Naive thymus-derived CD4-positive, alpha-beta T cell (primary cell): ENCODE measurements at regions not wholly inside any gene's neighbourhood (a gene's known extent, or its start where the extent isn't known, plus 50 kb on each side); places are given as distances from the start of the nearest gene placed in this dataset.
A peak's percentile ranks its signal among the peaks of the same experiment; 100 is the strongest.

Experiments used
- ATAC-seq: fragments of 150-1000 bp; cut with Tn5 transposase; 2 replicates; pipeline ENCODE4 v1.10.0; 2021; ENCODE audit warnings: mild to moderate bottlenecking, moderate library complexity
- CTCF ChIA-PET: fragments of 350-600 bp; sonication (Branson Sonifier 250); formaldehyde crosslinking; loops from one replicate; lab custom pipeline; 2021; ENCODE audit warnings: antibody characterized with exemption; lab: Charles Lee
- POLR2A ChIA-PET: fragments of 350-600 bp; sonication (Branson Sonifier 250); formaldehyde crosslinking; loops from one replicate; lab custom pipeline; 2021; ENCODE audit warnings: antibody characterized with exemption, inconsistent platforms; lab: Charles Lee
- DNase-seq, 9 donors: peaks; one replicate each; pipeline versions ENCODE4 v3.0.0 to v3.0.0-alpha.2; 2020 to 2022; ENCODE audit warnings: mixed read lengths in 1 of 9
- H3K27ac ChIP-seq: one replicate; pipeline ENCODE4 v1.7.0; 2013; ENCODE audit warnings: mild to moderate bottlenecking, low read depth, low read length, moderate library complexity
- H3K27me3 ChIP-seq, 2 donors: one replicate each; pipeline ENCODE4 v1.7.0; 2013; ENCODE audit warnings: low read length in 2 of 2, mild to moderate bottlenecking in 2 of 2, moderate library complexity in 2 of 2; ENCODE audit not compliant: control insufficient read depth in 2 of 2, insufficient read depth in 2 of 2
- H3K36me3 ChIP-seq, 3 experiments: 1 replicate in 2 of 3; 2 replicates in 1 of 3; pipeline ENCODE4 v1.7.0; 2013; ENCODE audit warnings: low read length in 3 of 3, mild to moderate bottlenecking in 3 of 3, moderate library complexity in 1 of 3; ENCODE audit not compliant: insufficient read depth in 3 of 3, control insufficient read depth in 2 of 3
- H3K4me1 ChIP-seq, 2 donors: one replicate each; pipeline ENCODE4 v1.7.0; 2013; ENCODE audit warnings: low read length in 2 of 2, mild to moderate bottlenecking in 2 of 2, moderate library complexity in 1 of 2; ENCODE audit not compliant: control insufficient read depth in 2 of 2, insufficient read depth in 2 of 2
- H3K4me3 ChIP-seq: 2 replicates; pipeline ENCODE4 v1.7.0; 2013; ENCODE audit warnings: mild to moderate bottlenecking, low read length
- H3K9me3 ChIP-seq, 3 experiments: 1 replicate in 2 of 3; 2 replicates in 1 of 3; pipeline ENCODE4 v1.7.0; 2013; ENCODE audit warnings: low read length in 3 of 3; ENCODE audit not compliant: control insufficient read depth in 2 of 3
- H3K27ac Mint-ChIP-seq, 9 donors: one replicate each; pipeline ENCODE4 v1.8.0; 2020 to 2022; ENCODE audit warnings: mixed read lengths in 9 of 9, mild to moderate bottlenecking in 8 of 9, moderate library complexity in 5 of 9, inconsistent platforms in 2 of 9
- H3K27me3 Mint-ChIP-seq, 5 donors: one replicate each; pipeline ENCODE4 v1.8.0; 2021 to 2022; ENCODE audit warnings: mixed read lengths in 5 of 5, mild to moderate bottlenecking in 1 of 5
- H3K36me3 Mint-ChIP-seq, 5 donors: one replicate each; pipeline ENCODE4 v1.8.0; 2020 to 2022; ENCODE audit warnings: mixed read lengths in 5 of 5, mild to moderate bottlenecking in 3 of 5, inconsistent platforms in 1 of 5
- H3K4me1 Mint-ChIP-seq, 7 donors: one replicate each; pipeline ENCODE4 v1.8.0; 2020 to 2022; ENCODE audit warnings: mixed read lengths in 7 of 7, mild to moderate bottlenecking in 3 of 7, inconsistent platforms in 1 of 7
- H3K4me3 Mint-ChIP-seq, 10 donors: one replicate each; pipeline ENCODE4 v1.8.0; 2020 to 2022; ENCODE audit warnings: mild to moderate bottlenecking in 10 of 10, mixed read lengths in 10 of 10, moderate library complexity in 6 of 10, inconsistent platforms in 2 of 10
- H3K9me3 Mint-ChIP-seq, 11 donors: one replicate each; pipeline ENCODE4 v1.8.0; 2020 to 2022; ENCODE audit warnings: mixed read lengths in 11 of 11, mild to moderate bottlenecking in 4 of 11, inconsistent platforms in 1 of 11, moderate library complexity in 1 of 11
- intact Hi-C, 2 donors: fragments of 100-400 bp; cut with micrococcal nuclease; formaldehyde crosslinking; loops; one replicate each; pipeline ENCODE4 v1.15.1; 2023

DNA sequence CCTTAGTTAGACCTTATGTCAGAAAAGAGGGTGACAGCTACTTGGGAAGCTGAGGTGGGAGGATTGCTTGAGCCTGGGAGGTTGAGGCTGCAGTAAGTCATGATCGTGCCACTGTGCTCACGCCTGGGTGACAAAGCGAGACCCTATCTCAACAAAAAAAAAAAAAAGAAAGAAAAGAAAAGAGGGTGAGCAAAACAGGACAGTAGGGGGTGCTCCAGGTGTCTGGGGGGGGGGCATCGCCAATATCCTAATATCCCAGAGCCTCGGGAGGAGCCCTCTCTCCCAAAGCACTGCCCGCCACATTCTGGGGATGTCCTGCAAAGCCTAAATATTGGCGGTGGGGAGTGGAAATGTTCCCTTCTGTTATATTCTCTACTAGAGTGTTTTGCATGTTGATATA lies 120.9 kb upstream of the TBL1X start:
- Histone ChIP-seq H3K9me3 (no peaks in the 10 kb centered on the region), H3K4me3 (no peak overlapping the region), H3K27me3 (no peaks in the 10 kb centered on the region), H3K27ac (no peak overlapping the region), H3K36me3 (no peaks in the 10 kb centered on the region), H3K4me1 (peaks cover 9 to 20% of the 10 kb centered on the region in 2 donors)
- Mint-ChIP-seq H3K36me3 (no peaks in the 10 kb centered on the region), H3K4me1 (peaks cover 1 to 41% (median 26%) of the 10 kb centered on the region in 7 donors), H3K27me3 (no peaks in the 10 kb centered on the region), H3K4me3 (peak overlapping the region in 1 of 10 donors; percentile 12), H3K9me3 (peaks cover 0 to 4% (median 0%) of the 10 kb centered on the region in 11 donors), H3K27ac (peak overlapping the region in 4 of 9 donors; percentile 43 to 76 (median 50))
- ChIA-PET CTCF (no interaction called here), POLR2A (interaction anchor here (4.9 kb wide), 1 partner anchor 119 kb away, joined by 33 read pairs; no protein-coding TSS in a partner anchor)
- intact Hi-C loops, result loop anchor here (2.0 to 10.0 kb wide), 6 partner anchors 177 to 1768 kb away; partner anchors contain the start of gene HCCS (in 1 of the 2)
- no peak for DNase-seq
- no peak for ATAC-seq

DNA sequence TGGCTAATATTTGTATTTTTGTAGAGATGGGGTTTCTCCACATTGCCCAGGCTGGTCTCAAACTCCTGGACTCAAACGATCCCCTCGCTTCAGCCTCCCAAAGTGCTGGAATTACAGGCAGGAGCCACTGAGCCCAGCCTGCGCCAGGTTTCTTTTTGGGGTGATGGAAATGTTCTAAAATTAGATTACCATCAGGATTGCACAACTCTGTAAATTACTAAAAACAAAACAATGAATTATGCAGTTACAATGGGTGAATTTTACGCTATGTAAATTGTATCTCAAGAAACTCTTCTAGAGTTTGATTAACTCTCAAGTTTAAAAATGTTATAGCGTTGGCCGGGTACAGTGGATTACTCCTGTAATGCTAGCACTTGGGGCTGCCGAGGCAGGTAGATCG lies 118.9 kb upstream of the TBL1X start:
- H3K4me3 ChIP-seq, result no peak overlapping the region
- POLR2A ChIA-PET, result no interaction called here
- Mint-ChIP-seq H3K4me3 (no peak overlapping the region), H3K4me1 (peaks cover 0 to 24% (median 14%) of the 10 kb centered on the region in 7 donors), H3K36me3 (no peaks in the 10 kb centered on the region), H3K9me3 (peaks cover 0 to 4% (median 0%) of the 10 kb centered on the region in 11 donors), H3K27ac (peak overlapping the region in 2 of 9 donors; percentile 12 to 21), H3K27me3 (no peaks in the 10 kb centered on the region)
- H3K9me3 ChIP-seq, result no peaks in the 10 kb centered on the region
- no peak for DNase-seq
- H3K36me3 ChIP-seq, result no peaks in the 10 kb centered on the region
- no peak for ATAC-seq
- CTCF ChIA-PET, result no interaction called here
- intact Hi-C loops, result loop anchor here in 1 of 2 donors (10.0 kb wide), 1 partner anchor 769 kb away; no protein-coding TSS in a partner anchor
- H3K4me1 ChIP-seq, result peaks cover 1 to 4% of the 10 kb centered on the region in 2 donors
- H3K27me3 ChIP-seq, result no peaks in the 10 kb centered on the region
- no peak overlapping the region for H3K27ac ChIP-seq

DNA sequence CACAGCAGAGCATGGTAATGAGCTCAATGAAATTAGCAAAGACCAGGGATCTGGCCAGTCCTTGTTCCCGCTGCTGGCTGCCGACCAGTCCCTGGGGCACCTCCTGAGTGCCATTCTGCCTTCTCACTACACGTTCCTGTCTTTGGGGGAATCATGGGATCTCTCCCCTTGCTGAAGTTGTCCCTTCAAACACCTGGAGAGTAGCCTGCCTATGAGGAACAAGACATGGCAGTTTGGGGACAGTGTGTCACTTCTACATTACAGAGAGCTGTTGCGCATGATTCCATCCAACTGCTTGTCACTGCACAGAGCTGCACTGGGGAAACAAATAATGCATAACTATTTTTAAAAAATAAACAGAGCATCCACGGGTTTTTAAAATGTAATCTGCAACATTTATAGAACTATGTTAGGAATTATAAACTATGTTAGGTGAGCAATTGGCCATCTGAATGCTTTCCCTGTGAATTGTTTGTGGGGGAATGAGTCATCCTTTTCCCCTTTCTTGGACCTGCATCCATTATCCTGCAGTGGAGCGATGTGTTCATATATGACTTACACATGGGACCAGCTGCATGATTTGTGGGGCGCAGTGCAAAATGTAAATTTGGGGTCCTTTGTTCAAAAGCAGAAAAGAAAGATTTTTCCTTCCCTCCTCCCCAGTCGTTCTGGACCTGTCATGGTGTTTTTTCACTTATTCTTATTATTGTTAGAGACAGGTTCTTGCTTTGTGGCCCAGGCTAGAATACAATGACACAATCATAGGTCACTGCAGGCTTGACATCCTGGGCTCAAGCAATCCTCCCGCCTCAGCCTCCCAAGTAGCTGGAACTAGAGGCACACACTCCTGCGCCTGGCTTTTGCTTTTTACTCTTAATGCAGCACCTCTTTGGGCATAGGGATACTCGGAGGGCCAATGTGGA lies 115.0 kb upstream of the TBL1X start:
- peak overlapping the region in 2 of 9 donors; percentile 54 to 78 for H3K27ac Mint-ChIP-seq
- H3K27me3 Mint-ChIP-seq, result peaks cover 0 to 4% (median 0%) of the 10 kb centered on the region in 5 donors
- DNase-seq (no peak), ATAC-seq (no peak)
- no peak overlapping the region for H3K27ac ChIP-seq
- H3K27me3 ChIP-seq, result no peaks in the 10 kb centered on the region
- H3K4me3 Mint-ChIP-seq, result no peak overlapping the region
- H3K4me3 ChIP-seq, result no peak overlapping the region
- POLR2A ChIA-PET, result no interaction called here
- H3K4me1 Mint-ChIP-seq, result peaks cover 6 to 32% (median 19%) of the 10 kb centered on the region in 7 donors
- CTCF ChIA-PET, result no interaction called here
- peaks cover 10 to 21% of the 10 kb centered on the region in 2 donors for H3K4me1 ChIP-seq
- H3K9me3 ChIP-seq, result no peaks in the 10 kb centered on the region
- peaks cover 0 to 9% (median 0%) of the 10 kb centered on the region in 5 donors for H3K36me3 Mint-ChIP-seq
- H3K9me3 Mint-ChIP-seq, result peaks cover 0 to 3% (median 0%) of the 10 kb centered on the region in 11 donors
- intact Hi-C loops, result loop anchor here (5.0 to 10.0 kb wide), 2 partner anchors 38 to 765 kb away; no protein-coding TSS in a partner anchor
- H3K36me3 ChIP-seq, result no peaks in the 10 kb centered on the region

DNA sequence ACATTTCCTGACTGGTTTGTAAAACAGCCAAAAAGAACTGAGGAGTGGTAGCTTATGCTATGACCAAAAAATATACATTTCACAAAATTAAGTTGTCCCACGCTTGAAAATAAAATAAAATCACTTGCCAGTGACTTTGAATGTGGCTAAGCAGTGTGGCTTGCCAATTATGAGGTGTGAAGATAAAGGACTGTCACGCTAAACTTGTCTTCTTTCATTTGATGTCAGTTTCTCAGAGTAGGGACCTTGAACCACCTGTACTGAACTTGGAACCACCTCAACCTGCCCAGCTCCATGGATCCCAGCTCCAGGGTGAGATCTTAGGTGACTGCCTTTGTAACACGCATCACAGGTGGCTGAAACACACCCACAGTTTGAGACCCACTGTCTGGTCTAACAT lies 113.7 kb upstream of the TBL1X start:
- Histone ChIP-seq H3K4me3 (no peak overlapping the region), H3K9me3 (no peaks in the 10 kb centered on the region), H3K27ac (no peak overlapping the region), H3K36me3 (no peaks in the 10 kb centered on the region), H3K4me1 (peaks cover 10 to 30% of the 10 kb centered on the region in 2 donors), H3K27me3 (no peaks in the 10 kb centered on the region)
- Mint-ChIP-seq H3K4me1 (peaks cover 10 to 40% (median 29%) of the 10 kb centered on the region in 7 donors), H3K27me3 (peaks cover 0 to 4% (median 0%) of the 10 kb centered on the region in 5 donors), H3K36me3 (peaks cover 0 to 15% (median 0%) of the 10 kb centered on the region in 5 donors), H3K4me3 (peak overlapping the region in 3 of 10 donors; percentile 29 to 73 (median 60)), H3K9me3 (peaks cover 0 to 10% (median 0%) of the 10 kb centered on the region in 11 donors), H3K27ac (peak overlapping the region in 5 of 9 donors; percentile 68 to 95 (median 83))
- ATAC-seq, result no peak
- intact Hi-C loops, result loop anchor here in 1 of 2 donors (5.0 kb wide), 1 partner anchor 39 kb away; no protein-coding TSS in a partner anchor
- POLR2A ChIA-PET, result interaction anchor here (0.7 to 1.8 kb wide), 3 partner anchors 16 to 112 kb away, joined by 5 to 7 read pairs (median 5); no protein-coding TSS in a partner anchor
- DNase-seq, result no peak
- CTCF ChIA-PET, result no interaction called here

DNA sequence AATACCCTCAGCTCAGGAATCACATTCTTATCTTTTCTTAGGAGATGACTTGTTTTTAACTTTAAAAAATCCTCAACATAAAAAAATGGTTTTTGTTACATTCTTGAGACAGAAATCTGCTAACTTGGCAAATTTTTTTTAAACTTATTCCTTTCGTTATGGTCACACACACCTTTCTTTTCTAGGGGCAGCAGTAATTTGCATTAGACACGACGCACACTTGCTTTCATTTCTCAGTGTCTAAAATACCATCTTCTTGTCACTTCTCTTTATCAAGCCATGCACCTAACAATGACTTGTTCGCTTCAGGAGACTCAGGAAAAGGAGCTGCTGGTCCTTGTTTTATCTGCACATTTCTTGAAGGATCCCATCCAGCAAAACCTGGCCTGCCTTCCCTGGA lies 112.6 kb upstream of the TBL1X start:
- intact Hi-C loops, result loop anchor here (1.0 to 5.0 kb wide), 5 partner anchors 10 to 381 kb away; no protein-coding TSS in a partner anchor
- Histone ChIP-seq H3K27me3 (no peaks in the 10 kb centered on the region), H3K27ac (no peak overlapping the region), H3K36me3 (no peaks in the 10 kb centered on the region), H3K9me3 (no peaks in the 10 kb centered on the region), H3K4me3 (peak overlapping the region; percentile 45), H3K4me1 (peaks cover 10 to 36% of the 10 kb centered on the region in 2 donors)
- peaks cover 0 to 4% (median 0%) of the 10 kb centered on the region in 5 donors for H3K27me3 Mint-ChIP-seq
- POLR2A ChIA-PET, result interaction anchor here (0.8 to 1.8 kb wide), 5 partner anchors 11 to 665 kb away, joined by 3 to 5 read pairs (median 4); no protein-coding TSS in a partner anchor
- peaks cover 0 to 14% (median 0%) of the 10 kb centered on the region in 11 donors for H3K9me3 Mint-ChIP-seq
- DNase-seq (no peak), ATAC-seq (no peak)
- peaks cover 0 to 20% (median 0%) of the 10 kb centered on the region in 5 donors for H3K36me3 Mint-ChIP-seq
- peak overlapping the region; percentile 60 to 82 (median 74) for H3K4me3 Mint-ChIP-seq
- H3K27ac Mint-ChIP-seq, result peak overlapping the region; percentile 72 to 95 (median 80)
- peaks cover 16 to 45% (median 31%) of the 10 kb centered on the region in 7 donors for H3K4me1 Mint-ChIP-seq
- CTCF ChIA-PET, result no interaction called here

DNA sequence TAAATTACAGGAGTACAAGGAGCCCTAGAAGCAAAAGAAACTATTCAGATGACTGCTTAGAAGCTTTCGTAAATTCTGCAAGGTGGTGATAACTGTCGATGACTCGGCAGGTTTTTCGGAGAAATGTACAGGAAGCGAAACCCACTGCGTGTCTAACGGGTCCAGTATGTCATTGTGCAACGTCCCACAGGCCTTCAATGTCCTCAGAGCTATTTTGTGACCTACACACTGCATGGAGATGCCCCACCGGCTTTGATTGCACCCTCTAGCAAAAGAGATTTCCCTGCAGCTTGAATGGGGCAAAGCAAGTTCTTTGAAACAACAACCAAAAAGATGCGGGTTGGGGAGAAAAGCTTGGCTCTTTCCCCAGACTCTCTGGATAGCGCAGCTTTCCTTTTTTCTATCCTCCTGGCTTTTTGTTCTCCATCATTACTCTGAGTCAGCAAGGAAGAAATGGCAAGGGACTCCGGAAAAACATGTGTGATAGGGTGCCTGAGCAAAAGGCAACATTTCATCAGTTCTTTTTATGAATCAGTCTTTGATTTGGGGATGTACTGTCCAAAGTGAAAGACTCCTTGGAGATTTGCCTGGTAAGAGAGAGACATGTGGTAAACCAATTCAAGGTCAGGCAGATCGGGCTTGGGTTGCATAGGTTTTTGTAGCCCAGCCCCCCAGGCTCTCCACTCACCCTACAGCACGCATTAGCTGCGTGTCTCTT lies 112.0 kb upstream of the TBL1X start:
- Mint-ChIP-seq H3K27ac (peak overlapping the region in 8 of 9 donors; percentile 74 to 95 (median 82)), H3K27me3 (peaks cover 0 to 4% (median 0%) of the 10 kb centered on the region in 5 donors), H3K36me3 (peaks cover 0 to 20% (median 0%) of the 10 kb centered on the region in 5 donors), H3K4me1 (peaks cover 16 to 45% (median 31%) of the 10 kb centered on the region in 7 donors), H3K9me3 (peaks cover 0 to 14% (median 0%) of the 10 kb centered on the region in 11 donors), H3K4me3 (peak overlapping the region; percentile 60 to 82 (median 74))
- Histone ChIP-seq H3K9me3 (no peaks in the 10 kb centered on the region), H3K27me3 (no peaks in the 10 kb centered on the region), H3K36me3 (no peaks in the 10 kb centered on the region), H3K4me1 (peaks cover 10 to 36% of the 10 kb centered on the region in 2 donors), H3K4me3 (peak overlapping the region; percentile 8), H3K27ac (no peak overlapping the region)
- intact Hi-C loops, result loop anchor here (1.0 to 5.0 kb wide), 5 partner anchors 11 to 382 kb away; no protein-coding TSS in a partner anchor
- ATAC-seq (peak; percentile 63), DNase-seq (peak in 4 of 9 donors; percentile 12 to 27 (median 22))
- CTCF ChIA-PET, result no interaction called here
- POLR2A ChIA-PET, result interaction anchor here (1.1 to 1.8 kb wide), 3 partner anchors 12 to 110 kb away, joined by 3 to 5 read pairs (median 4); no protein-coding TSS in a partner anchor
